Stromal cell of bone marrow (primary cell): ENCODE measurements at regions not wholly inside any gene's neighbourhood (a gene's known extent, or its start where the extent isn't known, plus 50 kb on each side); places are given as distances from the start of the nearest gene placed in this dataset.
A peak's percentile ranks its signal among the peaks of the same experiment; 100 is the strongest.
"Not testable (repeated sequence)": the region's sequence is repeated elsewhere in the genome, so short reads cannot be mapped to it uniquely, and the experiment has no call there.

Experiments used
- DNase-seq: peaks from one replicate; pipeline ENCODE4 v3.0.0-alpha.2; 2012; ENCODE audit warnings: low read depth

DNA sequence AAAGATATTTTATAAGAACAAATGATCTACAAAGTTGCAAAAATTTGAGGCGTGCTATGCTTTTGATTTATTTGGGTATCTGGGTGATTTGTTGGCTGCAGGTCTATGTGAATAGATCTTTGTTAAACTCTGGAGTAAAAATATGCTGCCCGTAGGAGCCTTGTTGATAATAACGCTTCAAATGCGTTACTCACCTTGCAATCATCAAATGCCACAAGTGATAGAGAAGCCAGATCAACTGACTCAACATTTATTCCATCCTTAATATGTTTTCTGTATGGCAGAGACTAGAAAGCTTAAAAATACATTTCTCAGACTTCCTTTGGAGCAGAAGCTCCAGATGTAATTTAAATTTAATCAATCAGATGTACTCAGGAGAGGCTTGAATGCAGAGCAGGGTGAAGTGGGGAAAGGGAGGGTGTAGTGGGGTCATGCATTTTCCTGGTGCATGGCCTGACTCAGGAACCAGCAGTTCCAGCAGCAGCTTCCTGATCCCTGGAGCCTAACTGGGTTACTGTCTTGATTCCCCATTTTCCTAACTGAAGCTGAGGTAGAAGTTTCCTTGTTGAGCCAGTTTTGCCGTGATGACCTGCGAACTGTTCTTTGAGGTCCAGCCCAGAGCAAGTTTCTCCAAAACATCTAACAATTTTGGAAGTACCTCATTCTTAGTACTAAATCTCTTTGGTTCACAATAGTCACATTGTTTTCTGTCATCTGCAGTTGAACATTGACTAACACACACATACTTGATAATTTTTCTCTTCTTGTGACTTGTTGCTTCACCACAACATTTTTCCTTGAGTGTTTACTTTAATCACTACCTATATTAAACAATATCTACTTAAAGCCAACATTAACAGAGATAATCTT lies 284.7 kb upstream of the CWC22 start:
- peak; percentile 6 for DNase-seq

DNA sequence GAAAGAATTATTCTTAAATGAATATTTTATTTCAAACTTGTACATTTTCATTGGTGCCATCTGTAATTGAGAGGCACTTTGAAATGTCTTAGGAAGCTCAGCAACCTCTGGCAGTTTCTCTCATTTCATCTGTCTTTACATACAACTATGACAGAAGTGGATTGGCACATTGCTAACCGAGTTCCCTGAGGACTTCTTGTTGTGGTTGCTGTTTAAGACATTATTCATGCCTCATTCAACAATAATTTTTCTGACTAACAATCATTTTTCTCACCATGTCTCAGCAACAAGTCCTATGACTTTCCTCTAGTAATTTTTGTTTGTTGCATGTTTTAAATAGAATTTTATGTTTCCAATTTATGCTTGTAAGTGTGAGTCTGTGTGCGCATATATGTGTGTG lies 284.0 kb upstream of the CWC22 start:
- DNase-seq, result peak; percentile 90

- DNase-seq, result no peak
These were observed 282.5 kb upstream of the CWC22 start for GRCh38 chr2:180289627-180290026.

GRCh38 chr2:180279581-180279980 lies 272.5 kb upstream of the CWC22 start:
- no peak for DNase-seq

GRCh38 chr2:180276733-180277132 lies 269.6 kb upstream of the CWC22 start:
- DNase-seq, result no peak

- no peak for DNase-seq
These were observed 260.9 kb upstream of the CWC22 start for GRCh38 chr2:180268006-180268405.

- no peak for DNase-seq
These were observed 254.9 kb upstream of the CWC22 start for GRCh38 chr2:180261976-180262375.

- no peak for DNase-seq
These were observed 251.5 kb upstream of the CWC22 start for GRCh38 chr2:180258579-180258978.

DNA sequence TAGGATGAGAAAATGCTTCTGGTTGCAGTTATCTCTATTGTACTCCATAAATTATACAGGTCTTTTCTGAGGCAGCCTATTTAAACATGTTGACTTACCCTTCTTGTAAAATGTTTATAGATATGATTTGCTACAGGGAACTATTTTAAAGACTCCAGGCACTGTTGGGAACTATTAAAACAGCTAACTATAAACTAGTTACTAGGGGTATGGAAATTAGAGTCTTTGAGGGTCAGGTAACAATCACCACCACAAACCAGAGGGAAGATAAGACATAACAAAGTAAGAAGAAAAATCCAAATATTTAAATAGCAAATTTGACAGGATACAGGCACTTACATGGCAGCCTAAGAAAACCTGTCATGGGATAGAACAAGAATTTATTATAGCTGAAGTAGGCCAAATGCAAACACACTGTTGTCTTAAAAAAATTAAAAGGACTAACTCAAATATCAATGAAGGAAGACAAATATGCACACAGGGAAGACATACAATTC lies 251.0 kb upstream of the CWC22 start:
- no peak for DNase-seq

- no peak for DNase-seq
These were observed 250.2 kb upstream of the CWC22 start for GRCh38 chr2:180257247-180257646.

- no peak for DNase-seq
These were observed 248.9 kb upstream of the CWC22 start for GRCh38 chr2:180255981-180256380.

- DNase-seq, result no peak
These were observed 247.8 kb upstream of the CWC22 start for GRCh38 chr2:180254872-180255271.

GRCh38 chr2:180247658-180248057 lies 240.6 kb upstream of the CWC22 start:
- DNase-seq, result peak; percentile 6

DNA sequence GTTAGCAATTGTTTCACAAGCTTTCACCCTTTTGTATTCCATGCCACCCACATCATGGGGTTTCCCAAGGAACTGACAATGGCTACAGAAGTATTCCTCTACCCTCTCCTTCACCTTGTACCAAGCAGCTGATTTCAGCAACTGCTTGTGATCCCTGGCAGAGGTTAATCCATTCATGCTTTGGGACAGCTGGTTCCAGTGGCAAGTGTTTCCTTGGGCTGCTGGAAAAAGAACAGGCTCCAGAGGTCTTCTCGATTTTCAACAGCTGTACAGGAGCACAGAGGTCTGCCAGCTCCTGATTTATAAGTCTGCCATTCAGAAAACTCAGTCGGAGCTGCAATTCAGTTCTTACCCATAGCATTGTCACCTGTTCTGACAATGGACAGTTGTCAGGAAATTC lies 239.2 kb upstream of the CWC22 start:
- no peak for DNase-seq

- DNase-seq, result peak; percentile 9
These were observed 233.7 kb upstream of the CWC22 start for GRCh38 chr2:180240774-180241173.

- DNase-seq, result no peak
These were observed 231.6 kb upstream of the CWC22 start for GRCh38 chr2:180238729-180239128.

DNA sequence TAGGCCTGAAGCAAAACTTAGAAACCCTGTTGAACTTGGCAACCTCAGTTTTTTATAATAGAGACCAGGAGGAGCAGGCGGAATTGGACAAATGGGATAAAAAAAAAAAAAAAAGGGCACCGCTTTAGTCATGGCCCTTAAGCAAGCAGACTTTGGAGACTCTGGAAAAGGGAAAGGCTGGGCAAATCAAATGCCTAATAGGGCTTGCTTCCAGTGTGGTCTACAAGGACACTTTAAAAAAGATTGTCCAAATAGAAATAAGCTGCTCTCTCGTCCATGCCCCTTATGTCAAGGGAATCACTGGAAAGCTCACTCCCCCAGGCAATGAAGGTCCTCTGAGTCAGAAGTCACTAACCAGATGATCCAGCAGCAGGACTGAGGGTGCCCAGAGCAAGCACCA lies 229.0 kb upstream of the CWC22 start:
- DNase-seq, result peak; percentile 3

DNA sequence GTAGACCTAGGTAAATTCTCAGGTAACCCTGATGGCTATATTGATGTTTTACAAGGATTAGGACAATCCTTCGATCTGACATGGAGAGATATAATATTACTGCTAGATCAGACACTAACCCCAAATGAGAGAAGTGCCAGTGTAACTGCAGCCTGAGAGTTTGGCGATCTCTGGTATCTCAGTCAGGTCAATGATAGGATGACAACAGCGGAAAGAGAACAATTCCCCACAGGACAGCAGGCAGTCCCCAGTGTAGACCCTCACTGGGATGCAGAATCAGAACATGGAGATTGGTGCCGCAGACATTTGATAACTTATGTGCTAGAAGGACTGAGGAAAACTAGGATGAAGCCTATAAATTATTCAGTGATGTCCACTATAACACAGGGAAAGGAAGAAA lies 228.4 kb upstream of the CWC22 start:
- DNase-seq, result not testable (repeated sequence)

DNA sequence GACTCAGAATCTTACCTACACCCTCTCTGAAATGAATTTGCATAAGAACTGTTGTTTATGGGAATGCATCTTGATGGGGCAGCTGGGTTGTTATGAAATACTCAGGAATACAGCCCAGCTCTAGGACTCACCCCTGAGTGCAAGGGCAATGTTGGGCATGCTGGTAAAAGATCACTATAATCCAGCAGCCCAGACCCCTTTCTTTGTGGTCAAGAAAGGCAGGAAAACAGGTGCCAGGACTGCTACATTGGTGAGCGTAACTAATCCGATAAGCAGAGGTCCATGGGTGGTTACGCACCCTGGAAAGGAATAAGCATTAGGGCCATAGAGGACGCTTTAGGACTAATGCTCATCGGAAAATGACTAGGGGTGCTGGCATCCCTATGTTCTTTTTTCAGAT lies 227.9 kb upstream of the CWC22 start:
- not testable (repeated sequence) for DNase-seq

DNA sequence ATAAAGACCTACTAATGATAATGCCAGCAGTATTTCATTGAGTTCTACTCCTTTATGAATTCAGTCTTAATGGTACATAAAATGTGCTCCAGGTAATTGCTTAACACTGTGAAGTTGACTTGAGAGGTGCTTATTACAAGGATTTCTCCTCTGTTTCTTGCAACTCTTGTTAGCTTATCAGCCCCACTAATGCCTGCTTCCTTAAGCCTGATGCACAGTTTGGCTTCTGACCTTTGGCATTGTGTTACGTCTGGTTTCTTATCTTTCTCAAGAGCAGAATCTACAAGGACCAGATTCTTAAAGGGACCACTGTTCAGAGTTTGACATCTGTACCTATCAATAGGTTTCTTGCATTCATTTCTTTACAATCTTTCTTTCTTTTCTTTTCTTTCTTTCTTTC lies 223.9 kb upstream of the CWC22 start:
- no peak for DNase-seq

- no peak for DNase-seq
These were observed 220.4 kb upstream of the CWC22 start for GRCh38 chr2:180227461-180227860.

DNA sequence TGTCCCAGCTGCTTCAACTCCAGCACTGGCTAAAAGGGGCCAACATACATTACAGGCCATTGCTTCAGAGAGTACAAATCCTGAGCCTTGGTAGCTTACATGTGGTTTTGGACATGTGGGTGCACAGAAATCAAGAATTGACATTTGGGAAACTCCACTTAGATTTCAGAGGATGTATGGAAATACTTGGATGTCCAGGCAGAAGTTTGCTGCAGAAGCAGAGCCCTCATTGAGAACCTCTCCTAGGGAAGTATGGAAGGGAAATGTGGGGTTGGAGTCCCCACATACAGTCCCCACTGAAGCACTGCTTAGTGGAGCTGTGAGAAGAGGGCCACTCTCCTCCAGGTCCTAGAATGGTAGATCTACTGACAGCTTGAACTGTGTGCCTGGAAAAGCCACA lies 218.0 kb upstream of the CWC22 start:
- no peak for DNase-seq

GRCh38 chr2:180222644-180223043 lies 215.5 kb upstream of the CWC22 start:
- DNase-seq, result peak; percentile 92

DNA sequence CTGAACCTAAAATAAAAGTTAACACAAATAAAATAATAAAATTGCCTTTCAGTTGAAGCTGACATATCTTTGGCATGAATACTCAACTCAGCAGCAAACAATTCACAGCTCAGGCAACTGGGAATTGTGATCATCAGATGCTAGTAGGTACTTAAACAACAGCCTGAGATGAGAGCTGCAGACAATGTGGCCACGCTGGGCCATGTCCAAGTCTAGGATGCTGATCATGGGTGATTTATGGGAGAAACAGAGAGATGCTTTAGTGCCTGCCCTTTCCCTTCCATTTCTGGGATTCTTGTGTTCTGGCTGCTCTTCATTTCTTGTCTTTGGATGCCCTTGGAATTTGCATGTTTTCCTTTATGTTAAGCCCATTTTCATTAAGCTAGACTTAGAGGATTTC lies 212.4 kb upstream of the CWC22 start:
- no peak for DNase-seq
